ENCODE measurements at regions not wholly inside any gene's neighbourhood (a gene's known extent, or its start where the extent isn't known, plus 50 kb on each side); places are given as distances from the start of the nearest gene placed in this dataset.
"Not testable (repeated sequence)": the region's sequence is repeated elsewhere in the genome, so short reads cannot be mapped to it uniquely, and the experiment has no call there.

DNA sequence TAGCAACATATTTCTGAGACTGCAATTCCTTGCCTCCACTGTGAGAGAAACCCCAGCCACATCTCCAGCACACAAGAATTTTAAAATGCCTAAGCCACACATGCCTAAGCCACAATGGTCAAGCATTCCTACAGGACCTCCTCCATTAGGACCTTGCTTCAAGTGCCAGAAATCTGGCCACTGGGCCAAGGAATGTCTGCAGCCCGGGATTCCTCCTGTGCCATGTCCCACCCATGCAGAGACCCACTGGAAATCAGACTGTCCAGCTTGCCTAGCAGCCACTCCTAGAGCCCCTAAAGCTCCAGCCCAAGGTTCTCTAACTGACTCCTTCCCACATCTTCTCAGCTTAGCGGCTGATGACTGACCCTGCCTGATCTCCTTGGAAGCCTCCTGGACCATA, 117.5 kb downstream of the AHR start:
- Histone ChIP-seq H3K4me3 (ENCODE audit: low read depth, low read length) (no peak overlapping the region), H3K27ac (no peak overlapping the region), H3K27me3 (replicated peaks) (no peaks in the 10 kb centered on the region), H3K36me3 (replicated peaks) (no peaks in the 10 kb centered on the region)
- TF ChIP-seq, protein P1, sequence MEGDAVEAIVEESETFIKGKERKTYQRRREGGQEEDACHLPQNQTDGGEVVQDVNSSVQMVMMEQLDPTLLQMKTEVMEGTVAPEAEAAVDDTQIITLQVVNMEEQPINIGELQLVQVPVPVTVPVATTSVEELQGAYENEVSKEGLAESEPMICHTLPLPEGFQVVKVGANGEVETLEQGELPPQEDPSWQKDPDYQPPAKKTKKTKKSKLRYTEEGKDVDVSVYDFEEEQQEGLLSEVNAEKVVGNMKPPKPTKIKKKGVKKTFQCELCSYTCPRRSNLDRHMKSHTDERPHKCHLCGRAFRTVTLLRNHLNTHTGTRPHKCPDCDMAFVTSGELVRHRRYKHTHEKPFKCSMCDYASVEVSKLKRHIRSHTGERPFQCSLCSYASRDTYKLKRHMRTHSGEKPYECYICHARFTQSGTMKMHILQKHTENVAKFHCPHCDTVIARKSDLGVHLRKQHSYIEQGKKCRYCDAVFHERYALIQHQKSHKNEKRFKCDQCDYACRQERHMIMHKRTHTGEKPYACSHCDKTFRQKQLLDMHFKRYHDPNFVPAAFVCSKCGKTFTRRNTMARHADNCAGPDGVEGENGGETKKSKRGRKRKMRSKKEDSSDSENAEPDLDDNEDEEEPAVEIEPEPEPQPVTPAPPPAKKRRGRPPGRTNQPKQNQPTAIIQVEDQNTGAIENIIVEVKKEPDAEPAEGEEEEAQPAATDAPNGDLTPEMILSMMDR (IDR thresholded peaks at IDR 0.05; ENCODE audit: low read depth, low read length, missing control alignments): no peak
- DNase-seq: no peak
- in situ Hi-C loops (cut with HindIII; ENCODE audit: low pct_ligation_motif_present, low sequenced_read_pairs): no loop called here

- peak; percentile 51 for DNase-seq
- in situ Hi-C loops (cut with HindIII; ENCODE audit: low pct_ligation_motif_present, low sequenced_read_pairs); H3K27me3 ChIP-seq (replicated peaks); H3K36me3 ChIP-seq (replicated peaks); H3K4me3 ChIP-seq (ENCODE audit: low read depth, low read length): not testable (repeated sequence)
- H3K27ac ChIP-seq: peak overlapping the region; percentile 11
Measured at GRCh38 chr7:17420308-17421015, 122.0 kb downstream of the AHR start.

DNA sequence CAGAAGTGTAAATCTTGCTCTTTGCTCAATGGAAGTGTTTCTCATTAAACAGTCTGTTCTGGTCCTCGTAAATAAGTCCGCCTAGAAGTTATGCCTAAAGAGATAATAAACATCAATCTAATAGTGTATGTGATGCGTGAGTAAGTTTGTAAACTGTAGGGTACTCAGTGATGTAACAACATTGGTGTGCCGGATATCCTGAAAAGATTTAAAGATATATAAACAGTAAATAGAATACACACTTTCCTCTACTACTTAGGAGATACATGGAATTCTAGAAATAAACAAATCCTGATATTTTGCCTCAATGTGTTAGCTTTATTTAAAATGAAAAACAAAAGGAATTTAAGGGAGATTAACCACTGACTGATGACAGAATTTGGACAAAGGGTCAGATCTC, 123.5 kb downstream of the AHR start:
- in situ Hi-C loops (cut with HindIII; ENCODE audit: low pct_ligation_motif_present, low sequenced_read_pairs): no loop called here
- Histone ChIP-seq H3K27ac (no peak overlapping the region), H3K36me3 (replicated peaks) (no peaks in the 10 kb centered on the region), H3K27me3 (replicated peaks) (no peaks in the 10 kb centered on the region), H3K4me3 (ENCODE audit: low read depth, low read length) (no peak overlapping the region)
- TF ChIP-seq, protein P1 (IDR thresholded peaks at IDR 0.05; ENCODE audit: low read depth, low read length, missing control alignments): no peak
- no peak for DNase-seq

DNA sequence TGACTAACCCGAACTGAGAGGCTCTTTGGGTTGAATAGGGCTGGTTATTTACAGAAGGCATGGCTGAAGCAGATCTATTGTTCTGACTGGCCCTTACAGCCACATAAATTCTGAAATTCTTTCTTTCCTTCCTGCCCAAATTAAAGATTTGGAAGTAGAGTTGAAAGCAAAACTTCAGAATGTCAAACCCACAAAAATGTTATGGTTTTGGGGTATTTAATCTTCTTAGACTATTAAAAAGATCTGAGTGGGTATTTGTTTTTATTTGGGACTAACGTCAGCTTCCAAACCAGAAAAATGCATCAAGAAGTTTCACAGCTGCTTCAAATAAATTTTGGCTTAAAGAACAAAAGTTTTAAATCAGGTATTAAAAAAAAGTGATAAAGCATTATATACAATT, 124.5 kb downstream of the AHR start:
- no peaks in the 10 kb centered on the region for H3K36me3 ChIP-seq (replicated peaks)
- TF ChIP-seq, protein P1 (IDR thresholded peaks at IDR 0.05; ENCODE audit: low read depth, low read length, missing control alignments): no peak
- no peak overlapping the region for H3K4me3 ChIP-seq (ENCODE audit: low read depth, low read length)
- H3K27ac ChIP-seq: no peak overlapping the region
- DNase-seq: no peak
- in situ Hi-C loops (cut with HindIII; ENCODE audit: low pct_ligation_motif_present, low sequenced_read_pairs): no loop called here
- no peaks in the 10 kb centered on the region for H3K27me3 ChIP-seq (replicated peaks)

GRCh38 chr7:17427924-17428323, 129.5 kb downstream of the AHR start:
- no peak overlapping the region for H3K4me3 ChIP-seq (ENCODE audit: low read depth, low read length)
- TF ChIP-seq, protein P1 (IDR thresholded peaks at IDR 0.05; ENCODE audit: low read depth, low read length, missing control alignments): no peak
- no peaks in the 10 kb centered on the region for H3K36me3 ChIP-seq (replicated peaks)
- DNase-seq: no peak
- no peaks in the 10 kb centered on the region for H3K27me3 ChIP-seq (replicated peaks)
- in situ Hi-C loops (cut with HindIII; ENCODE audit: low pct_ligation_motif_present, low sequenced_read_pairs): no loop called here
- no peak overlapping the region for H3K27ac ChIP-seq

- in situ Hi-C loops (cut with HindIII; ENCODE audit: low pct_ligation_motif_present, low sequenced_read_pairs): no loop called here
- Histone ChIP-seq H3K27me3 (replicated peaks) (no peaks in the 10 kb centered on the region), H3K36me3 (replicated peaks) (no peaks in the 10 kb centered on the region), H3K27ac (no peak overlapping the region), H3K4me3 (ENCODE audit: low read depth, low read length) (no peak overlapping the region)
- DNase-seq: no peak
- TF ChIP-seq, protein P1 (IDR thresholded peaks at IDR 0.05; ENCODE audit: low read depth, low read length, missing control alignments): no peak
Measured at GRCh38 chr7:17429579-17429978, 131.1 kb downstream of the AHR start.

Measured in brain microvascular endothelial cell (primary cell).